ENCODE measurements at regions not wholly inside any gene's neighbourhood (a gene's known extent, or its start where the extent isn't known, plus 50 kb on each side); places are given as distances from the start of the nearest gene placed in this dataset.
"Not testable (repeated sequence)": the region's sequence is repeated elsewhere in the genome, so short reads cannot be mapped to it uniquely, and the experiment has no call there.

- TF ChIP-seq, protein P1, sequence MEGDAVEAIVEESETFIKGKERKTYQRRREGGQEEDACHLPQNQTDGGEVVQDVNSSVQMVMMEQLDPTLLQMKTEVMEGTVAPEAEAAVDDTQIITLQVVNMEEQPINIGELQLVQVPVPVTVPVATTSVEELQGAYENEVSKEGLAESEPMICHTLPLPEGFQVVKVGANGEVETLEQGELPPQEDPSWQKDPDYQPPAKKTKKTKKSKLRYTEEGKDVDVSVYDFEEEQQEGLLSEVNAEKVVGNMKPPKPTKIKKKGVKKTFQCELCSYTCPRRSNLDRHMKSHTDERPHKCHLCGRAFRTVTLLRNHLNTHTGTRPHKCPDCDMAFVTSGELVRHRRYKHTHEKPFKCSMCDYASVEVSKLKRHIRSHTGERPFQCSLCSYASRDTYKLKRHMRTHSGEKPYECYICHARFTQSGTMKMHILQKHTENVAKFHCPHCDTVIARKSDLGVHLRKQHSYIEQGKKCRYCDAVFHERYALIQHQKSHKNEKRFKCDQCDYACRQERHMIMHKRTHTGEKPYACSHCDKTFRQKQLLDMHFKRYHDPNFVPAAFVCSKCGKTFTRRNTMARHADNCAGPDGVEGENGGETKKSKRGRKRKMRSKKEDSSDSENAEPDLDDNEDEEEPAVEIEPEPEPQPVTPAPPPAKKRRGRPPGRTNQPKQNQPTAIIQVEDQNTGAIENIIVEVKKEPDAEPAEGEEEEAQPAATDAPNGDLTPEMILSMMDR (IDR thresholded peaks at IDR 0.05; ENCODE audit: extremely low read depth in 1 of 2, insufficient read depth in 1 of 2, low read depth in 1 of 2, low read length in 2 of 2) = not testable (repeated sequence)
- TF ChIP-seq POLR2AphosphoS5 (IDR thresholded peaks at IDR 0.05; ENCODE audit: insufficient read depth, low read depth, low read length); POLR2A (IDR thresholded peaks at IDR 0.05; ENCODE audit: low read depth, low read length): not testable (repeated sequence)
Measured at GRCh38 chr2:198508610-198509009, 704.2 kb downstream of the PLCL1 start.
